KMS-11 (cell line): ENCODE measurements at regions not wholly inside any gene's neighbourhood (a gene's known extent, or its start where the extent isn't known, plus 50 kb on each side); places are given as distances from the start of the nearest gene placed in this dataset.

Experiments used
- H2AFZ ChIP-seq: fragments of 200-600 bp; sonication (generic); 2 replicates; pipeline ENCODE4 v1.6.1; 2016; ENCODE audit warnings: antibody characterized with exemption, mixed run types, low read depth
- H3K27ac ChIP-seq: fragments of 200-600 bp; sonication (generic); 2 replicates; pipeline ENCODE4 v1.6.1; 2016; ENCODE audit warnings: mild to moderate bottlenecking, mixed run types
- H3K27me3 ChIP-seq: fragments of 200-600 bp; sonication (generic); 2 replicates; pipeline ENCODE4 v1.6.1; 2017; ENCODE audit warnings: mild to moderate bottlenecking, low read depth, mixed run types, moderate library complexity; ENCODE audit not compliant: insufficient read depth
- H3K36me3 ChIP-seq: fragments of 200-600 bp; sonication (generic); 2 replicates; pipeline ENCODE4 v1.6.1; 2017; ENCODE audit warnings: mild to moderate bottlenecking, mixed run types; ENCODE audit not compliant: insufficient read depth
- H3K4me1 ChIP-seq: fragments of 200-600 bp; sonication (generic); 2 replicates; pipeline ENCODE4 v1.6.1; 2016; ENCODE audit warnings: mild to moderate bottlenecking, low read depth, mixed run types; ENCODE audit not compliant: poor library complexity, severe bottlenecking
- H3K4me2 ChIP-seq: fragments of 200-600 bp; sonication (generic); 2 replicates; pipeline ENCODE4 v1.7.0; 2016; ENCODE audit warnings: mild to moderate bottlenecking, mixed run types
- H3K4me3 ChIP-seq: fragments of 200-600 bp; sonication (generic); IDR thresholded peaks from 2 replicates; pipeline ENCODE4 v1.6.1; 2017; ENCODE audit warnings: low read depth, low read length, mixed read lengths; ENCODE audit not compliant: insufficient read depth
- H3K79me2 ChIP-seq: fragments of 200-600 bp; sonication (generic); 2 replicates; pipeline ENCODE4 v1.6.1; 2016; ENCODE audit warnings: low read depth, mixed run types; ENCODE audit not compliant: insufficient read depth
- H3K9ac ChIP-seq: fragments of 200-600 bp; sonication (generic); 2 replicates; pipeline ENCODE4 v1.6.1; 2016; ENCODE audit warnings: mild to moderate bottlenecking, mixed run types
- H4K20me1 ChIP-seq: fragments of 200-600 bp; sonication (generic); 2 replicates; pipeline ENCODE4 v1.6.1; 2016; ENCODE audit warnings: mild to moderate bottlenecking, mixed run types; ENCODE audit not compliant: insufficient read depth
- CTCF ChIP-seq: fragments of 200-600 bp; sonication (generic); conservative IDR thresholded peaks from 2 replicates; pipeline ENCODE4 v1.6.1; 2017; ENCODE audit warnings: low read depth, mild to moderate bottlenecking, antibody characterized with exemption, low read length, moderate library complexity, mixed read lengths

- no peak overlapping the region for H3K9ac ChIP-seq
- H3K4me2 ChIP-seq, result no peak overlapping the region
These were observed 102.2 kb upstream of the ZFP42 start for GRCh38 chr4:187893418-187893817.

GRCh38 chr4:187903106-187903505, 92.5 kb upstream of the ZFP42 start:
- TF ChIP-seq CTCF, result no peak
- Histone ChIP-seq H3K9ac (no peak overlapping the region), H3K4me2 (no peak overlapping the region), H3K27ac (no peak overlapping the region), H4K20me1 (no peaks in the 10 kb centered on the region), H3K27me3 (no peaks in the 10 kb centered on the region), H3K4me1 (no peaks in the 10 kb centered on the region), H3K4me3 (no peak overlapping the region), H2AFZ (no peak overlapping the region), H3K79me2 (no peaks in the 10 kb centered on the region), H3K36me3 (no peaks in the 10 kb centered on the region)

More at GRCh38 chr4:187893418-187893817, 102.2 kb upstream of the ZFP42 start:
- no peak for TF ChIP-seq CTCF
- Histone ChIP-seq H3K79me2 (no peaks in the 10 kb centered on the region), H3K27ac (no peak overlapping the region), H2AFZ (no peak overlapping the region), H3K36me3 (no peaks in the 10 kb centered on the region; the same call in 1 of the 2 replicates), H3K27me3 (no peaks in the 10 kb centered on the region), H4K20me1 (no peaks in the 10 kb centered on the region), H3K4me3 (no peak overlapping the region), H3K4me1 (no peaks in the 10 kb centered on the region)

- H3K4me3 ChIP-seq, result no peak overlapping the region
- H3K79me2 ChIP-seq, result no peaks in the 10 kb centered on the region
- H3K9ac ChIP-seq, result no peak overlapping the region
- no peak overlapping the region for H2AFZ ChIP-seq
- H3K27ac ChIP-seq, result no peak overlapping the region
- TF ChIP-seq CTCF, result no peak
- no peaks in the 10 kb centered on the region for H3K36me3 ChIP-seq
- no peak overlapping the region for H3K4me2 ChIP-seq
- no peaks in the 10 kb centered on the region for H4K20me1 ChIP-seq
- H3K4me1 ChIP-seq, result no peaks in the 10 kb centered on the region
- H3K27me3 ChIP-seq, result no peaks in the 10 kb centered on the region
These were observed 91.9 kb upstream of the ZFP42 start for GRCh38 chr4:187903700-187904099.

GRCh38 chr4:187908079-187908561, 87.5 kb upstream of the ZFP42 start:
- Histone ChIP-seq H2AFZ (no peak overlapping the region), H3K27ac (no peak overlapping the region), H3K36me3 (no peaks in the 10 kb centered on the region), H3K4me2 (no peak overlapping the region), H3K27me3 (no peaks in the 10 kb centered on the region), H4K20me1 (no peaks in the 10 kb centered on the region), H3K4me1 (no peaks in the 10 kb centered on the region), H3K79me2 (no peaks in the 10 kb centered on the region), H3K4me3 (no peak overlapping the region), H3K9ac (no peak overlapping the region)
- TF ChIP-seq CTCF, result no peak
